GM23338 (cell line): ENCODE measurements at regions not wholly inside any gene's neighbourhood (a gene's known extent, or its start where the extent isn't known, plus 50 kb on each side); places are given as distances from the start of the nearest gene placed in this dataset.

Source experiments
- CTCF ChIP-seq, 2 experiments: fragments of 200-600 bp in 1 of 2; sonication (generic) in 1 of 2; conservative IDR thresholded peaks; 2 replicates each; pipeline versions ENCODE4 v1.5.1 to v1.6.1; 2016 to 2017; ENCODE audit warnings: antibody characterized with exemption in 2 of 2, low read depth in 2 of 2, mild to moderate bottlenecking in 2 of 2, moderate library complexity in 1 of 2
- EZH2 ChIP-seq: fragments of 200-600 bp; sonication (generic); IDR thresholded peaks from one replicate; pipeline ENCODE4 v1.8.0; 2017; ENCODE audit warnings: antibody characterized with exemption, mild to moderate bottlenecking, low read depth; ENCODE audit not compliant: unreplicated experiment
- EZH2phosphoT487 ChIP-seq: fragments of 200-600 bp; sonication (generic); IDR thresholded peaks from one replicate; pipeline ENCODE4 v1.8.1; 2018; ENCODE audit warnings: antibody characterized with exemption; ENCODE audit not compliant: unreplicated experiment
- JUNB ChIP-seq: IDR thresholded peaks from one replicate; pipeline ENCODE4 v1.6.1; 2016; ENCODE audit warnings: antibody characterized with exemption; ENCODE audit not compliant: unreplicated experiment
- POLR2AphosphoS5 ChIP-seq: IDR thresholded peaks from 2 replicates; pipeline ENCODE4 v1.6.1; 2016; ENCODE audit warnings: antibody characterized with exemption, low read depth

- TF ChIP-seq CTCF (conservative IDR thresholded peaks at IDR 0.05; ENCODE audit: low read depth in 2 of 2) (no peak), POLR2AphosphoS5 (no peak), EZH2phosphoT487 (no peak), EZH2 (no peak), JUNB (no peak)
These were observed 1105.8 kb downstream of the GATA3 start for GRCh38 chr10:9160275-9160674.
